BLaER1 (cell line): ENCODE measurements at regions not wholly inside any gene's neighbourhood (a gene's known extent, or its start where the extent isn't known, plus 50 kb on each side); places are given as distances from the start of the nearest gene placed in this dataset.

Experiments
- H3K27ac ChIP-seq: shearing (Covaris generic); formaldehyde crosslinking; 2 replicates; pipeline ENCODE4 v1.8.1; 2022
- H3K27me3 ChIP-seq: shearing (Covaris generic); formaldehyde crosslinking; 2 replicates; pipeline ENCODE4 v1.8.1; 2022
- H3K36me3 ChIP-seq: shearing (Covaris generic); formaldehyde crosslinking; 2 replicates; pipeline ENCODE4 v1.8.1; 2022
- H3K4me1 ChIP-seq: shearing (Covaris generic); formaldehyde crosslinking; 2 replicates; pipeline ENCODE4 v1.8.1; 2022
- H3K4me2 ChIP-seq: shearing (Covaris generic); formaldehyde crosslinking; 2 replicates; pipeline ENCODE4 v1.8.1; 2022
- H3K4me3 ChIP-seq: shearing (Covaris generic); formaldehyde crosslinking; 2 replicates; pipeline ENCODE4 v1.8.1; 2022
- H3K9ac ChIP-seq: shearing (Covaris generic); formaldehyde crosslinking; 2 replicates; pipeline ENCODE4 v1.8.1; 2022
- H3K9me3 ChIP-seq: shearing (Covaris generic); formaldehyde crosslinking; 2 replicates; pipeline ENCODE4 v1.8.1; 2022
- H4K20me1 ChIP-seq: shearing (Covaris generic); formaldehyde crosslinking; 2 replicates; pipeline ENCODE4 v1.8.1; 2022
- Cebpa-rat ChIP-seq: shearing (Covaris generic); IDR thresholded peaks from 2 replicates; pipeline ENCODE4 v1.8.1; 2022

GRCh38 chr16:76612497-76612896, 335.3 kb downstream of the CNTNAP4 start:
- Histone ChIP-seq H3K4me1 (no peaks in the 10 kb centered on the region), H3K27ac (no peak overlapping the region), H3K36me3 (no peaks in the 10 kb centered on the region), H3K27me3 (no peaks in the 10 kb centered on the region), H3K9ac (no peak overlapping the region), H3K9me3 (no peaks in the 10 kb centered on the region), H3K4me3 (no peak overlapping the region), H4K20me1 (no peaks in the 10 kb centered on the region), H3K4me2 (no peak overlapping the region)
- no peak for TF ChIP-seq Cebpa-rat

DNA sequence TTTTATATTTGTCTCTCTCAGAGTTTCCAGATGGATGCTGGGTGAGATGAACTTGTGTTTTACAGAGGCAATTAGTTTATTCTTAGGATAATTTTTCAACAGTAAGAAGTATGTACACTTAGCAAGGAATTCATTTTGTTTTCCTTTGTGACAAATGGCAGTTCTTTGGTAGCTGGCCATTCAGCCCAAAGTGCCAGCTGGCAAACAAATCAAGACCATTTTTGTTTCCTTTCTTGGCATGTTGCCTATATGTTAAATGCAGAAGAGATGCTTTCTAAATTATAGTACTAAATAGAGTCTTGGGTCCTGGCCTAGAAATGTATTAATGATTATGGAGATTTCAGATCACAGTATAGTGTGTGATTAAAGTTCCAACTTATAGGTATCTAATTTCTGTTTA, 337.1 kb downstream of the CNTNAP4 start:
- Histone ChIP-seq H3K9ac (no peak overlapping the region), H3K4me2 (no peak overlapping the region), H3K27me3 (no peaks in the 10 kb centered on the region), H3K9me3 (no peaks in the 10 kb centered on the region), H3K27ac (no peak overlapping the region), H3K4me3 (no peak overlapping the region), H3K36me3 (no peaks in the 10 kb centered on the region), H4K20me1 (no peaks in the 10 kb centered on the region), H3K4me1 (no peaks in the 10 kb centered on the region)
- TF ChIP-seq Cebpa-rat, result no peak

GRCh38 chr16:76622876-76623275, 345.7 kb downstream of the CNTNAP4 start:
- TF ChIP-seq Cebpa-rat, result no peak
- Histone ChIP-seq H4K20me1 (no peaks in the 10 kb centered on the region), H3K27me3 (no peaks in the 10 kb centered on the region), H3K4me3 (no peak overlapping the region), H3K9ac (no peak overlapping the region), H3K4me2 (no peak overlapping the region), H3K36me3 (no peaks in the 10 kb centered on the region), H3K27ac (no peak overlapping the region), H3K9me3 (no peaks in the 10 kb centered on the region), H3K4me1 (no peaks in the 10 kb centered on the region)

- H3K27me3 ChIP-seq, result no peaks in the 10 kb centered on the region
- no peak for TF ChIP-seq Cebpa-rat
- no peaks in the 10 kb centered on the region for H3K36me3 ChIP-seq
- H3K4me1 ChIP-seq, result peaks cover 10% of the 10 kb centered on the region; the same call in 1 of the 2 replicates
- peaks cover 23% of the 10 kb centered on the region for H3K9me3 ChIP-seq
- H3K9ac ChIP-seq, result no peak overlapping the region
- no peak overlapping the region for H3K27ac ChIP-seq
- H3K4me2 ChIP-seq, result no peak overlapping the region
- H4K20me1 ChIP-seq, result no peaks in the 10 kb centered on the region
- no peak overlapping the region for H3K4me3 ChIP-seq
Observed at GRCh38 chr16:76634847-76635697, 357.9 kb downstream of the CNTNAP4 start.

DNA sequence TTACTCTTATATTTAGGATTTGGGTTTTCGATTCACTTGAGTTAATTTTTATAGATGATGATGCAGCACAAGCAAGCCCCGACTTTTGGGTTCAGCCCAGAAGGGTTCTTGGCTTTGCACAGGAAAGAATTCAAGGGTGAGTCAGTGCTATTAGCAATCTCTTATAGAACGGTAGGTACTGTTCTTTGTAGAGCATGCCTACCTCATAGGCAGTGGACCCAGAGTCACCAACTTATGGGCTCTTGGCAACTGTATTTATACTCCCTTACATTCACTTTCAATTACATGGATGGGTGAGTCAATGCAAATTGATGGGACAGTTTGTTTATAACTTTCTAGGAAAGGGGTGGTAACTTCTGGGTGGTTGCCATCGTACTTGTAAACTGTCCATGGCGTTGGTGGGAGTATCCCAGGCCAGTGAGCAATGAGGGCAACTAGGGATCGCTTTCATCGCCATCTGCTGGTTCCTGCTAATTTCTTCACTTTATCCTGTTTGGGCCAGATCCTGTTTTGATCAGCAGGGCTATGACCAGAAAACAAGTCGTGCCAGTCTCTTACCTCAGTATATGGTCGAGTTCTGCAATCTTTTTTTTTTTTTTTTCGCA, 362.6 kb downstream of the CNTNAP4 start:
- Histone ChIP-seq H3K4me3 (no peak overlapping the region), H3K9ac (no peak overlapping the region), H3K27me3 (no peaks in the 10 kb centered on the region), H3K36me3 (no peaks in the 10 kb centered on the region), H4K20me1 (no peaks in the 10 kb centered on the region), H3K4me1 (no peaks in the 10 kb centered on the region), H3K27ac (no peak overlapping the region), H3K4me2 (no peak overlapping the region), H3K9me3 (peaks cover 3% of the 10 kb centered on the region)
- TF ChIP-seq Cebpa-rat, result no peak

GRCh38 chr16:76650582-76650981, 373.4 kb downstream of the CNTNAP4 start:
- H3K9ac ChIP-seq, result no peak overlapping the region
- H3K27me3 ChIP-seq, result no peaks in the 10 kb centered on the region
- no peak overlapping the region for H3K27ac ChIP-seq
- H3K9me3 ChIP-seq, result no peaks in the 10 kb centered on the region
- no peak for TF ChIP-seq Cebpa-rat
- no peak overlapping the region for H3K4me2 ChIP-seq
- no peaks in the 10 kb centered on the region for H4K20me1 ChIP-seq
- no peaks in the 10 kb centered on the region for H3K4me1 ChIP-seq
- no peak overlapping the region for H3K4me3 ChIP-seq
- no peaks in the 10 kb centered on the region for H3K36me3 ChIP-seq

GRCh38 chr16:76653390-76654026, 376.3 kb downstream of the CNTNAP4 start:
- no peaks in the 10 kb centered on the region for H4K20me1 ChIP-seq
- 0 out of 2 replicates have a peak, but pooled peaks have one; percentile 45 for TF ChIP-seq Cebpa-rat
- H3K4me2 ChIP-seq, result no peak overlapping the region
- no peak overlapping the region for H3K4me3 ChIP-seq
- no peaks in the 10 kb centered on the region for H3K9me3 ChIP-seq
- no peak overlapping the region for H3K9ac ChIP-seq
- no peaks in the 10 kb centered on the region for H3K36me3 ChIP-seq
- peaks cover 12% of the 10 kb centered on the region for H3K4me1 ChIP-seq
- no peak overlapping the region for H3K27ac ChIP-seq
- no peaks in the 10 kb centered on the region for H3K27me3 ChIP-seq

DNA sequence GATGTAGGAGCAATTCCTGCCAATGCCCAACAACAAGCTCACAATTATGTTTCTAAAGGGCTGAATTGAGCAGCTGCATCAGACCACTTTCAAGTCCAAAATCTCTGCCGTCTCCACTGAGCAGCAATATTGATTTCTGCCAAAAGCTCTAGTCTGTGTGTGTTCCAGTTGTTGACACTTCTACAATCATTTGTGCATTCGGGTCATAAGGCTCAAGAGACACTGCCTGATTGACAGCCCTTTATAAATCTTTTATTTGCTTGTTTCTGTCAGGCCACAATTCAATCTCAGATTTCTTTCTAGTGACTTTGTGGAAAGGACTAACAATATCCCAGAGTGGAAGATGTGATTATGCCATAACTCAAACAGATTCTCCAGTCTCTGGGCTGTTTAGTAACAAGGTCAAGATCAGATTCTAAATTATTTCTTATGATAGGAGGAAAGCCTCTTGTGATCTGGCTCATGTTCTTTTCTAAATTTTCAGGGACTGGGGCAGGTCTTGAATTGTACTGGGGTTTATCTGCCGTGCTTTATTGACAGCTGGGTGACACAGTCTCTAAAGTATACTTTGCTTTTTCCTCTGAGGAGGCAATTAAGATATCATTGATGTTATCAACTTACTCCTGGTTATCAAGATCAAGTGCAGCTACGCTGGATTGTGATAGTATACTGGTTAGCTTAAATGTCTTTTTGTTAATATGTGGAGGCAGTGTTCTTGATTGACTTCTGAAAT, 377.1 kb downstream of the CNTNAP4 start:
- Histone ChIP-seq H3K4me2 (no peak overlapping the region), H3K27ac (no peak overlapping the region), H4K20me1 (no peaks in the 10 kb centered on the region), H3K4me3 (no peak overlapping the region), H3K9ac (no peak overlapping the region), H3K4me1 (peaks cover 12% of the 10 kb centered on the region), H3K27me3 (no peaks in the 10 kb centered on the region), H3K36me3 (no peaks in the 10 kb centered on the region), H3K9me3 (no peaks in the 10 kb centered on the region)
- no peak for TF ChIP-seq Cebpa-rat

GRCh38 chr16:76656994-76657393, 379.8 kb downstream of the CNTNAP4 start:
- Histone ChIP-seq H3K27ac (no peak overlapping the region), H3K4me2 (peak overlapping the region; percentile 22), H3K9ac (no peak overlapping the region), H3K9me3 (no peaks in the 10 kb centered on the region), H3K27me3 (no peaks in the 10 kb centered on the region), H3K36me3 (no peaks in the 10 kb centered on the region), H3K4me1 (peaks cover 12% of the 10 kb centered on the region), H4K20me1 (no peaks in the 10 kb centered on the region), H3K4me3 (no peak overlapping the region)
- no peak for TF ChIP-seq Cebpa-rat
